Vagina (tissue), 2 donors: ENCODE measurements at regions not wholly inside any gene's neighbourhood (a gene's known extent, or its start where the extent isn't known, plus 50 kb on each side); places are given as distances from the start of the nearest gene placed in this dataset.

Source experiments
- DNase-seq, 2 donors: peaks; one replicate each; pipeline ENCODE4 v3.0.0-alpha.2; 2017; ENCODE audit errors: extremely low spot score in 2 of 2
- H3K27ac ChIP-seq: fragments of 200-600 bp; sonication (generic); one replicate; pipeline ENCODE4 v1.5.1; 2019
- H3K27me3 ChIP-seq: fragments of 200-600 bp; sonication (generic); one replicate; pipeline ENCODE4 v1.5.1; 2019
- H3K36me3 ChIP-seq, 2 donors: fragments of 200-600 bp; sonication (generic); one replicate each; pipeline ENCODE4 v1.5.1; 2017 to 2019
- H3K4me1 ChIP-seq: fragments of 200-600 bp; sonication (generic); one replicate; pipeline ENCODE4 v1.5.1; 2019
- H3K4me3 ChIP-seq, 2 donors: fragments of 200-600 bp; sonication (generic); 1 replicate in 1 of 2; 2 replicates in 1 of 2; pipeline ENCODE4 v1.5.1; 2016 to 2019
- H3K9me3 ChIP-seq: fragments of 200-600 bp; sonication (generic); one replicate; pipeline ENCODE4 v1.5.1; 2019
- POLR2A ChIP-seq, 2 donors: fragments of 450-650 bp; IDR thresholded peaks; one replicate each; pipeline ENCODE4 v1.6.1; 2017; ENCODE audit warnings: antibody characterized with exemption in 2 of 2, mild to moderate bottlenecking in 2 of 2, moderate library complexity in 2 of 2
- POLR2AphosphoS5 ChIP-seq, 2 donors: sonication (generic); formaldehyde crosslinking; IDR thresholded peaks; one replicate each; pipeline ENCODE4 v1.9.0; 2017; ENCODE audit warnings: antibody characterized with exemption in 2 of 2, mild to moderate bottlenecking in 2 of 2, low read depth in 1 of 2; ENCODE audit not compliant: insufficient read depth in 1 of 2
- intact Hi-C: fragments of 100-400 bp; cut with DNase I; formaldehyde crosslinking; loops from one replicate; pipeline ENCODE4 v1.15.1; 2023
- TF ChIP-seq, protein P1 (sequence below), 3 experiments: fragments of 450-650 bp in 2 of 3; fragments of 200-600 bp in 1 of 3; sonication (generic) in 1 of 3; IDR thresholded peaks; one replicate each; pipeline ENCODE4 v1.5.1; 2017 to 2019; ENCODE audit warnings: antibody characterized with exemption in 3 of 3, mild to moderate bottlenecking in 2 of 3, moderate library complexity in 2 of 3

GRCh38 chr15:97694456-97694855, 266.0 kb upstream of the ARRDC4 start:
- intact Hi-C loops: no loop called here
- Histone ChIP-seq H3K36me3 (no peaks in the 10 kb centered on the region), H3K4me3 (no peak overlapping the region), H3K27ac (no peak overlapping the region), H3K27me3 (no peaks in the 10 kb centered on the region), H3K9me3 (no peaks in the 10 kb centered on the region), H3K4me1 (no peaks in the 10 kb centered on the region)
- DNase-seq: no peak
- TF ChIP-seq, protein P1, sequence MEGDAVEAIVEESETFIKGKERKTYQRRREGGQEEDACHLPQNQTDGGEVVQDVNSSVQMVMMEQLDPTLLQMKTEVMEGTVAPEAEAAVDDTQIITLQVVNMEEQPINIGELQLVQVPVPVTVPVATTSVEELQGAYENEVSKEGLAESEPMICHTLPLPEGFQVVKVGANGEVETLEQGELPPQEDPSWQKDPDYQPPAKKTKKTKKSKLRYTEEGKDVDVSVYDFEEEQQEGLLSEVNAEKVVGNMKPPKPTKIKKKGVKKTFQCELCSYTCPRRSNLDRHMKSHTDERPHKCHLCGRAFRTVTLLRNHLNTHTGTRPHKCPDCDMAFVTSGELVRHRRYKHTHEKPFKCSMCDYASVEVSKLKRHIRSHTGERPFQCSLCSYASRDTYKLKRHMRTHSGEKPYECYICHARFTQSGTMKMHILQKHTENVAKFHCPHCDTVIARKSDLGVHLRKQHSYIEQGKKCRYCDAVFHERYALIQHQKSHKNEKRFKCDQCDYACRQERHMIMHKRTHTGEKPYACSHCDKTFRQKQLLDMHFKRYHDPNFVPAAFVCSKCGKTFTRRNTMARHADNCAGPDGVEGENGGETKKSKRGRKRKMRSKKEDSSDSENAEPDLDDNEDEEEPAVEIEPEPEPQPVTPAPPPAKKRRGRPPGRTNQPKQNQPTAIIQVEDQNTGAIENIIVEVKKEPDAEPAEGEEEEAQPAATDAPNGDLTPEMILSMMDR (IDR thresholded peaks at IDR 0.05): no peak
- no peak for TF ChIP-seq POLR2A (IDR thresholded peaks at IDR 0.05)
- no peak for TF ChIP-seq POLR2AphosphoS5 (IDR thresholded peaks at IDR 0.05; ENCODE audit: insufficient read depth in 1 of 2, low read depth in 1 of 2)

DNA sequence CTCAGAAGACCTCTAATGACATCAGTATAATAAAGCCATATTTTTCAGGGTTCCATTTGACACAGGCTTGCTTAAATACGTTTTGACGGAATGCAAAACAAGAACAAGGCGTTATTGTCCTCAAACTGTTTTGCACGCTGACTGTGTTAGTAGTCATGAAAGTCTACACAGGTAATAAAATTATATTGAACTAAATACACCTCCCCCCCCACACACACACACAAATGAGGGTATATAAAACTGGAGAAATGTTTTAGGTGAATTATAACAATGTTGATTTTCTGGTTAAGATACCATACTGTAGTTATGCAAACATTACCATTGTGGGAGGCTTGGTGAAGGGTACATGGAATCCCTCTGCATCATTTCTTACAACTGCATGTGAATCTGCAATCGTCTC, 257.1 kb upstream of the ARRDC4 start:
- Histone ChIP-seq H3K4me1 (no peaks in the 10 kb centered on the region), H3K4me3 (no peak overlapping the region), H3K9me3 (no peaks in the 10 kb centered on the region), H3K36me3 (no peaks in the 10 kb centered on the region), H3K27me3 (no peaks in the 10 kb centered on the region), H3K27ac (no peak overlapping the region)
- TF ChIP-seq POLR2AphosphoS5 (IDR thresholded peaks at IDR 0.05; ENCODE audit: insufficient read depth in 1 of 2, low read depth in 1 of 2) (no peak), POLR2A (IDR thresholded peaks at IDR 0.05) (no peak)
- TF ChIP-seq, protein P1 (IDR thresholded peaks at IDR 0.05): no peak
- intact Hi-C loops: no loop called here
- no peak for DNase-seq

GRCh38 chr15:97706059-97706458, 254.4 kb upstream of the ARRDC4 start:
- Histone ChIP-seq H3K27ac (no peak overlapping the region), H3K4me1 (no peaks in the 10 kb centered on the region), H3K4me3 (no peak overlapping the region), H3K27me3 (no peaks in the 10 kb centered on the region), H3K36me3 (no peaks in the 10 kb centered on the region), H3K9me3 (no peaks in the 10 kb centered on the region)
- no peak for DNase-seq
- no peak for TF ChIP-seq POLR2AphosphoS5 (IDR thresholded peaks at IDR 0.05; ENCODE audit: insufficient read depth in 1 of 2, low read depth in 1 of 2)
- TF ChIP-seq, protein P1 (IDR thresholded peaks at IDR 0.05): no peak
- TF ChIP-seq POLR2A (IDR thresholded peaks at IDR 0.05): no peak
- intact Hi-C loops: no loop called here

GRCh38 chr15:97708252-97708651, 252.3 kb upstream of the ARRDC4 start:
- Histone ChIP-seq H3K4me3 (no peak overlapping the region), H3K4me1 (no peaks in the 10 kb centered on the region), H3K27ac (no peak overlapping the region), H3K9me3 (no peaks in the 10 kb centered on the region), H3K36me3 (no peaks in the 10 kb centered on the region), H3K27me3 (no peaks in the 10 kb centered on the region)
- TF ChIP-seq, protein P1 (IDR thresholded peaks at IDR 0.05): no peak
- TF ChIP-seq POLR2AphosphoS5 (IDR thresholded peaks at IDR 0.05; ENCODE audit: insufficient read depth in 1 of 2, low read depth in 1 of 2) (no peak), POLR2A (IDR thresholded peaks at IDR 0.05) (no peak)
- intact Hi-C loops: no loop called here
- DNase-seq: no peak

GRCh38 chr15:97712530-97712929, 248.0 kb upstream of the ARRDC4 start:
- Histone ChIP-seq H3K36me3 (no peaks in the 10 kb centered on the region), H3K27ac (no peak overlapping the region), H3K4me1 (no peaks in the 10 kb centered on the region), H3K4me3 (no peak overlapping the region), H3K9me3 (no peaks in the 10 kb centered on the region), H3K27me3 (no peaks in the 10 kb centered on the region)
- intact Hi-C loops: no loop called here
- no peak for DNase-seq
- TF ChIP-seq POLR2A (IDR thresholded peaks at IDR 0.05): no peak
- no peak for TF ChIP-seq POLR2AphosphoS5 (IDR thresholded peaks at IDR 0.05; ENCODE audit: insufficient read depth in 1 of 2, low read depth in 1 of 2)
- TF ChIP-seq, protein P1 (IDR thresholded peaks at IDR 0.05): no peak
